Upper lobe of left lung (tissue), 6 donors: ENCODE measurements at regions not wholly inside any gene's neighbourhood (a gene's known extent, or its start where the extent isn't known, plus 50 kb on each side); places are given as distances from the start of the nearest gene placed in this dataset.

Experiments
- ATAC-seq, 2 donors: fragments of 200-7000 bp; cut with Tn5 transposase; one replicate each; pipeline ENCODE4 v1.9.1; 2022; ENCODE audit warnings: mild to moderate bottlenecking in 2 of 2, moderate library complexity in 2 of 2; ENCODE audit not compliant: low FRiP score in 2 of 2
- DNase-seq, 2 donors: peaks; one replicate each; pipeline ENCODE4 v3.0.0-alpha.2; 2019 to 2020
- H3K27ac ChIP-seq, 4 donors: fragments of 200-600 bp; sonication (generic); one replicate each; pipeline ENCODE4 v1.5.1; 2016 to 2019
- H3K27me3 ChIP-seq, 4 donors: fragments of 200-600 bp; sonication (generic); one replicate each; pipeline ENCODE4 v1.5.1; 2017 to 2019
- H3K36me3 ChIP-seq, 4 donors: fragments of 200-600 bp; sonication (generic); one replicate each; pipeline ENCODE4 v1.5.1; 2016 to 2019
- H3K4me1 ChIP-seq, 4 donors: fragments of 200-600 bp; sonication (generic); one replicate each; pipeline ENCODE4 v1.5.1; 2018 to 2019
- H3K4me3 ChIP-seq, 4 donors: fragments of 200-600 bp; sonication (generic); one replicate each; pipeline ENCODE4 v1.5.1; 2017 to 2019; ENCODE audit warnings: mild to moderate bottlenecking in 2 of 4, moderate library complexity in 1 of 4
- H3K9me3 ChIP-seq, 4 donors: fragments of 200-600 bp; sonication (generic); one replicate each; pipeline ENCODE4 v1.5.1; 2018 to 2019
- CTCF ChIP-seq, 6 experiments: fragments of 450-650 bp in 4 of 6; fragments of 200-600 bp in 2 of 6; sonication (generic) in 2 of 6; IDR thresholded peaks; one replicate each; pipeline ENCODE4 v1.5.1; 2016 to 2019; ENCODE audit warnings: antibody characterized with exemption in 6 of 6
- EP300 ChIP-seq, 4 donors: sonication (generic); formaldehyde crosslinking; IDR thresholded peaks; one replicate each; pipeline ENCODE4 v1.5.1; 2017; ENCODE audit warnings: antibody characterized with exemption in 4 of 4, control low read depth in 2 of 4
- POLR2A ChIP-seq, 4 donors: fragments of 450-650 bp; IDR thresholded peaks; one replicate each; pipeline ENCODE4 v1.5.1; 2016 to 2017; ENCODE audit warnings: antibody characterized with exemption in 4 of 4, mild to moderate bottlenecking in 2 of 4
- POLR2AphosphoS5 ChIP-seq, 2 donors: sonication (generic); formaldehyde crosslinking; IDR thresholded peaks; one replicate each; pipeline ENCODE4 v1.5.1; 2017; ENCODE audit warnings: antibody characterized with exemption in 2 of 2
- WGBS, 2 donors: methylation state at CpG; one replicate each; pipeline ENCODE4 v1.1.5; 2017 to 2018; 5-methylcytosine and 5-hydroxymethylcytosine counted together
- donor health status: DM: no; HTN: no; CAD: no; lungs with moderate emphysema.
- donor health status: DM: no; HTN: yes; CAD: no; lungs with severe emphysema.

GRCh38 chr2:241996100-241996499, 126.6 kb downstream of the RTP5 start:
- no peak overlapping the region for H3K4me3 ChIP-seq
- H3K36me3 ChIP-seq, result no peaks in the 10 kb centered on the region
- H3K9me3 ChIP-seq, result no peaks in the 10 kb centered on the region
- no peaks in the 10 kb centered on the region for H3K4me1 ChIP-seq
- 90 to 95% methylated on average over 13 of the region's 13 CpGs for WGBS, 2 donors
- no peak for DNase-seq
- no peaks in the 10 kb centered on the region for H3K27me3 ChIP-seq
- TF ChIP-seq POLR2A (IDR thresholded peaks at IDR 0.05) (no peak), CTCF (IDR thresholded peaks at IDR 0.05) (no peak), POLR2AphosphoS5 (IDR thresholded peaks at IDR 0.05) (no peak), EP300 (IDR thresholded peaks at IDR 0.05) (no peak)
- no peak for ATAC-seq
- H3K27ac ChIP-seq, result no peak overlapping the region

GRCh38 chr2:241997017-241997416, 127.5 kb downstream of the RTP5 start:
- H3K9me3 ChIP-seq, result no peaks in the 10 kb centered on the region
- H3K4me3 ChIP-seq, result no peak overlapping the region
- no peak overlapping the region for H3K27ac ChIP-seq
- 89 to 90% methylated on average over 16 of the region's 16 CpGs for WGBS, 2 donors
- ATAC-seq (no peak), DNase-seq (no peak)
- H3K4me1 ChIP-seq, result no peaks in the 10 kb centered on the region
- TF ChIP-seq POLR2A (IDR thresholded peaks at IDR 0.05) (no peak), EP300 (IDR thresholded peaks at IDR 0.05) (no peak), POLR2AphosphoS5 (IDR thresholded peaks at IDR 0.05) (no peak), CTCF (IDR thresholded peaks at IDR 0.05) (no peak)
- no peaks in the 10 kb centered on the region for H3K36me3 ChIP-seq
- no peaks in the 10 kb centered on the region for H3K27me3 ChIP-seq

- Histone ChIP-seq H3K27me3 (no peaks in the 10 kb centered on the region), H3K27ac (no peak overlapping the region), H3K4me3 (no peak overlapping the region), H3K4me1 (no peaks in the 10 kb centered on the region), H3K9me3 (no peaks in the 10 kb centered on the region), H3K36me3 (no peaks in the 10 kb centered on the region)
- DNase-seq (no peak), ATAC-seq (no peak)
- TF ChIP-seq POLR2AphosphoS5 (IDR thresholded peaks at IDR 0.05) (no peak), EP300 (IDR thresholded peaks at IDR 0.05) (no peak), CTCF (IDR thresholded peaks at IDR 0.05) (no peak), POLR2A (IDR thresholded peaks at IDR 0.05) (no peak)
- 89 to 97% methylated on average over 4 to 16 of the region's 16 CpGs for WGBS, 2 donors
These were observed 129.7 kb downstream of the RTP5 start for GRCh38 chr2:241999184-241999583.

GRCh38 chr2:242001853-242002252, 132.3 kb downstream of the RTP5 start:
- Histone ChIP-seq H3K36me3 (no peaks in the 10 kb centered on the region), H3K9me3 (no peaks in the 10 kb centered on the region), H3K27me3 (no peaks in the 10 kb centered on the region), H3K27ac (no peak overlapping the region), H3K4me1 (no peaks in the 10 kb centered on the region), H3K4me3 (no peak overlapping the region)
- TF ChIP-seq EP300 (IDR thresholded peaks at IDR 0.05) (no peak), POLR2A (IDR thresholded peaks at IDR 0.05) (no peak), POLR2AphosphoS5 (IDR thresholded peaks at IDR 0.05) (no peak), CTCF (IDR thresholded peaks at IDR 0.05) (no peak)
- 79 to 85% methylated on average over 8 of the region's 8 CpGs for WGBS, 2 donors
- ATAC-seq (no peak), DNase-seq (no peak)

GRCh38 chr2:242002944-242003343, 133.4 kb downstream of the RTP5 start:
- Histone ChIP-seq H3K27me3 (no peaks in the 10 kb centered on the region), H3K27ac (no peak overlapping the region), H3K9me3 (no peaks in the 10 kb centered on the region), H3K36me3 (no peaks in the 10 kb centered on the region), H3K4me1 (no peaks in the 10 kb centered on the region), H3K4me3 (no peak overlapping the region)
- no peak for TF ChIP-seq EP300 (IDR thresholded peaks at IDR 0.05)
- TF ChIP-seq POLR2AphosphoS5 (IDR thresholded peaks at IDR 0.05), result no peak
- TF ChIP-seq POLR2A (IDR thresholded peaks at IDR 0.05), result no peak
- no peak for TF ChIP-seq CTCF (IDR thresholded peaks at IDR 0.05)
- no peak for ATAC-seq
- WGBS, 2 donors, result 71 to 74% methylated on average over 12 to 13 of the region's 13 CpGs
- peak in 1 of 2 donors; percentile 65 for DNase-seq
